ENCODE measurements at regions not wholly inside any gene's neighbourhood (a gene's known extent, or its start where the extent isn't known, plus 50 kb on each side); places are given as distances from the start of the nearest gene placed in this dataset.

DNA sequence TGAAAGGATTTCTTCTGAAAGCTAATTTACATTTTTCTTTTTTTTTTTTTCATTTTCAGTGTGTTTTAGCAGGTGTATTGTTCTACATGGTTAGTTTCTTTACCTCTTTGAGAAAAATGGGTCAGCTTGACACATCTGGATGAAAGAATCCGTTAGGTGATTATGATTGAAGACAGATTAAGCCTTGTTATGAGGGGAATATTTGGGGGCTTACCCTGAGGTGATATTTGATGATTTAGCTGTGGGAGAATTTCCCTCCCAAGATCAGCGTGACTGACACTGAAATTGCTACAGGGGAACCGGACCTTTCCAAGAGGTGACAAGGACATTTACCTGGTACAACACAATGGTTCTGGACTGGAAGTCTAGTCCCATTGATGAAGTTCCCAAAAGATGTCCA is 147.5 kb downstream of the NFKBIZ start (continued):
- TF ChIP-seq ZNF24 (IDR thresholded peaks at IDR 0.05) = no peak
- TF ChIP-seq, protein P1, sequence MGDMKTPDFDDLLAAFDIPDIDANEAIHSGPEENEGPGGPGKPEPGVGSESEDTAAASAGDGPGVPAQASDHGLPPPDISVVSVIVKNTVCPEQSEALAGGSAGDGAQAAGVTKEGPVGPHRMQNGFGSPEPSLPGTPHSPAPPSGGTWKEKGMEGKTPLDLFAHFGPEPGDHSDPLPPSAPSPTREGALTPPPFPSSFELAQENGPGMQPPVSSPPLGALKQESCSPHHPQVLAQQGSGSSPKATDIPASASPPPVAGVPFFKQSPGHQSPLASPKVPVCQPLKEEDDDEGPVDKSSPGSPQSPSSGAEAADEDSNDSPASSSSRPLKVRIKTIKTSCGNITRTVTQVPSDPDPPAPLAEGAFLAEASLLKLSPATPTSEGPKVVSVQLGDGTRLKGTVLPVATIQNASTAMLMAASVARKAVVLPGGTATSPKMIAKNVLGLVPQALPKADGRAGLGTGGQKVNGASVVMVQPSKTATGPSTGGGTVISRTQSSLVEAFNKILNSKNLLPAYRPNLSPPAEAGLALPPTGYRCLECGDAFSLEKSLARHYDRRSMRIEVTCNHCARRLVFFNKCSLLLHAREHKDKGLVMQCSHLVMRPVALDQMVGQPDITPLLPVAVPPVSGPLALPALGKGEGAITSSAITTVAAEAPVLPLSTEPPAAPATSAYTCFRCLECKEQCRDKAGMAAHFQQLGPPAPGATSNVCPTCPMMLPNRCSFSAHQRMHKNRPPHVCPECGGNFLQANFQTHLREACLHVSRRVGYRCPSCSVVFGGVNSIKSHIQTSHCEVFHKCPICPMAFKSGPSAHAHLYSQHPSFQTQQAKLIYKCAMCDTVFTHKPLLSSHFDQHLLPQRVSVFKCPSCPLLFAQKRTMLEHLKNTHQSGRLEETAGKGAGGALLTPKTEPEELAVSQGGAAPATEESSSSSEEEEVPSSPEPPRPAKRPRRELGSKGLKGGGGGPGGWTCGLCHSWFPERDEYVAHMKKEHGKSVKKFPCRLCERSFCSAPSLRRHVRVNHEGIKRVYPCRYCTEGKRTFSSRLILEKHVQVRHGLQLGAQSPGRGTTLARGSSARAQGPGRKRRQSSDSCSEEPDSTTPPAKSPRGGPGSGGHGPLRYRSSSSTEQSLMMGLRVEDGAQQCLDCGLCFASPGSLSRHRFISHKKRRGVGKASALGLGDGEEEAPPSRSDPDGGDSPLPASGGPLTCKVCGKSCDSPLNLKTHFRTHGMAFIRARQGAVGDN (IDR thresholded peaks at IDR 0.05) = no peak
- no peak for TF ChIP-seq SIN3A (IDR thresholded peaks at IDR 0.05; ENCODE audit: low read depth, low read length)
- TF ChIP-seq NR2C1 (IDR thresholded peaks at IDR 0.05) = no peak
- TF ChIP-seq RCOR1 (conservative IDR thresholded peaks at IDR 0.05; ENCODE audit: low read depth, low read length) = no peak
- TF ChIP-seq, protein P2, sequence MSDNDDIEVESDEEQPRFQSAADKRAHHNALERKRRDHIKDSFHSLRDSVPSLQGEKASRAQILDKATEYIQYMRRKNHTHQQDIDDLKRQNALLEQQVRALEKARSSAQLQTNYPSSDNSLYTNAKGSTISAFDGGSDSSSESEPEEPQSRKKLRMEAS (IDR thresholded peaks at IDR 0.05; ENCODE audit: low read depth, low read length) = no peak
- TF ChIP-seq FOXM1 (IDR thresholded peaks at IDR 0.05; ENCODE audit: low read depth, low read length) = peak; percentile 83; the same call in 1 of the 2 replicates
- TF ChIP-seq MTA2 (IDR thresholded peaks at IDR 0.05; ENCODE audit: low read depth) = peak; percentile 49
- no peak for TF ChIP-seq ZSCAN29 (IDR thresholded peaks at IDR 0.05)
- no peak for TF ChIP-seq ATF7 (IDR thresholded peaks at IDR 0.05; ENCODE audit: low read depth)
- TF ChIP-seq MEF2A (IDR thresholded peaks at IDR 0.05; ENCODE audit: insufficient read depth, low read depth, low read length) = no peak
- no peak for TF ChIP-seq RAD21 (IDR thresholded peaks at IDR 0.05; ENCODE audit: insufficient read depth, low read depth, low read length)
- TF ChIP-seq BMI1 (IDR thresholded peaks at IDR 0.05; ENCODE audit: borderline replicate concordance) = no peak
- TF ChIP-seq, protein P3, sequence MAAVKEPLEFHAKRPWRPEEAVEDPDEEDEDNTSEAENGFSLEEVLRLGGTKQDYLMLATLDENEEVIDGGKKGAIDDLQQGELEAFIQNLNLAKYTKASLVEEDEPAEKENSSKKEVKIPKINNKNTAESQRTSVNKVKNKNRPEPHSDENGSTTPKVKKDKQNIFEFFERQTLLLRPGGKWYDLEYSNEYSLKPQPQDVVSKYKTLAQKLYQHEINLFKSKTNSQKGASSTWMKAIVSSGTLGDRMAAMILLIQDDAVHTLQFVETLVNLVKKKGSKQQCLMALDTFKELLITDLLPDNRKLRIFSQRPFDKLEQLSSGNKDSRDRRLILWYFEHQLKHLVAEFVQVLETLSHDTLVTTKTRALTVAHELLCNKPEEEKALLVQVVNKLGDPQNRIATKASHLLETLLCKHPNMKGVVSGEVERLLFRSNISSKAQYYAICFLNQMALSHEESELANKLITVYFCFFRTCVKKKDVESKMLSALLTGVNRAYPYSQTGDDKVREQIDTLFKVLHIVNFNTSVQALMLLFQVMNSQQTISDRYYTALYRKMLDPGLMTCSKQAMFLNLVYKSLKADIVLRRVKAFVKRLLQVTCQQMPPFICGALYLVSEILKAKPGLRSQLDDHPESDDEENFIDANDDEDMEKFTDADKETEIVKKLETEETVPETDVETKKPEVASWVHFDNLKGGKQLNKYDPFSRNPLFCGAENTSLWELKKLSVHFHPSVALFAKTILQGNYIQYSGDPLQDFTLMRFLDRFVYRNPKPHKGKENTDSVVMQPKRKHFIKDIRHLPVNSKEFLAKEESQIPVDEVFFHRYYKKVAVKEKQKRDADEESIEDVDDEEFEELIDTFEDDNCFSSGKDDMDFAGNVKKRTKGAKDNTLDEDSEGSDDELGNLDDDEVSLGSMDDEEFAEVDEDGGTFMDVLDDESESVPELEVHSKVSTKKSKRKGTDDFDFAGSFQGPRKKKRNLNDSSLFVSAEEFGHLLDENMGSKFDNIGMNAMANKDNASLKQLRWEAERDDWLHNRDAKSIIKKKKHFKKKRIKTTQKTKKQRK (IDR thresholded peaks at IDR 0.05; ENCODE audit: low read depth, low read length) = no peak
- peak; percentile 58 for TF ChIP-seq RELA (IDR thresholded peaks at IDR 0.05; ENCODE audit: borderline replicate concordance, partially characterized antibody)
- TF ChIP-seq, protein P4, sequence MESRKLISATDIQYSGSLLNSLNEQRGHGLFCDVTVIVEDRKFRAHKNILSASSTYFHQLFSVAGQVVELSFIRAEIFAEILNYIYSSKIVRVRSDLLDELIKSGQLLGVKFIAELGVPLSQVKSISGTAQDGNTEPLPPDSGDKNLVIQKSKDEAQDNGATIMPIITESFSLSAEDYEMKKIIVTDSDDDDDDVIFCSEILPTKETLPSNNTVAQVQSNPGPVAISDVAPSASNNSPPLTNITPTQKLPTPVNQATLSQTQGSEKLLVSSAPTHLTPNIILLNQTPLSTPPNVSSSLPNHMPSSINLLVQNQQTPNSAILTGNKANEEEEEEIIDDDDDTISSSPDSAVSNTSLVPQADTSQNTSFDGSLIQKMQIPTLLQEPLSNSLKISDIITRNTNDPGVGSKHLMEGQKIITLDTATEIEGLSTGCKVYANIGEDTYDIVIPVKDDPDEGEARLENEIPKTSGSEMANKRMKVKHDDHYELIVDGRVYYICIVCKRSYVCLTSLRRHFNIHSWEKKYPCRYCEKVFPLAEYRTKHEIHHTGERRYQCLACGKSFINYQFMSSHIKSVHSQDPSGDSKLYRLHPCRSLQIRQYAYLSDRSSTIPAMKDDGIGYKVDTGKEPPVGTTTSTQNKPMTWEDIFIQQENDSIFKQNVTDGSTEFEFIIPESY (IDR thresholded peaks at IDR 0.05) = no peak
- no peak for TF ChIP-seq TARDBP (IDR thresholded peaks at IDR 0.05; ENCODE audit: borderline replicate concordance)
- TF ChIP-seq SIX5 (IDR thresholded peaks at IDR 0.05; ENCODE audit: low read depth, low read length, severe bottlenecking) = no peak
- TF ChIP-seq KAT2A (conservative IDR thresholded peaks at IDR 0.05; ENCODE audit: control insufficient read depth, low read depth, low read length) = no peak
- TF ChIP-seq ZBED1 (IDR thresholded peaks at IDR 0.05; ENCODE audit: borderline replicate concordance) = peak; percentile 42; the same call in 1 of the 2 replicates
- TF ChIP-seq BRCA1 (IDR thresholded peaks at IDR 0.05; ENCODE audit: low read depth, low read length) = no peak
- TF ChIP-seq ASH2L (IDR thresholded peaks at IDR 0.05; ENCODE audit: borderline replicate concordance, low read depth) = no peak
- no peak; the same call in 2 of the 3 replicates for TF ChIP-seq POU2F2 (IDR thresholded peaks at IDR 0.05; ENCODE audit: borderline replicate concordance, low read depth, low read length)
- no peak; the same call in 1 of the 2 replicates for TF ChIP-seq GATAD2B (conservative IDR thresholded peaks at IDR 0.05; ENCODE audit: low read depth)
